Mesenchymal stem cell (in vitro differentiated cells and primary cell): ENCODE measurements at regions not wholly inside any gene's neighbourhood (a gene's known extent, or its start where the extent isn't known, plus 50 kb on each side); places are given as distances from the start of the nearest gene placed in this dataset.

ENCODE experiments used
- DNase-seq: peaks from one replicate; pipeline ENCODE4 v3.0.0-alpha.2; 2013
- H2AFZ ChIP-seq: one replicate; pipeline ENCODE4 v1.6.1; 2013; ENCODE audit warnings: low read depth, mild to moderate bottlenecking, control low read depth, inconsistent platforms, low read length, moderate library complexity
- H2AK5ac ChIP-seq: 2 replicates; pipeline ENCODE4 v1.6.1; 2013; ENCODE audit warnings: low read length, moderate library complexity, mild to moderate bottlenecking, inconsistent platforms; ENCODE audit not compliant: severe bottlenecking
- H2BK120ac ChIP-seq: one replicate; pipeline ENCODE4 v1.6.1; 2013; ENCODE audit warnings: low read depth, mild to moderate bottlenecking, inconsistent platforms, low read length, moderate library complexity
- H2BK12ac ChIP-seq, 2 experiments: one replicate each; pipeline ENCODE4 v1.6.1; 2013; ENCODE audit warnings: inconsistent platforms in 2 of 2, low read length in 2 of 2, mild to moderate bottlenecking in 2 of 2, moderate library complexity in 2 of 2, control low read depth in 1 of 2
- H2BK15ac ChIP-seq: one replicate; pipeline ENCODE4 v1.6.1; 2013; ENCODE audit warnings: mild to moderate bottlenecking, low read depth, inconsistent platforms; ENCODE audit not compliant: poor library complexity, severe bottlenecking
- H2BK5ac ChIP-seq: 2 replicates; pipeline ENCODE4 v1.6.1; 2013; ENCODE audit warnings: low read depth, mild to moderate bottlenecking, low read length, control low read depth, inconsistent platforms; ENCODE audit not compliant: poor library complexity, severe bottlenecking
- H3K14ac ChIP-seq, 2 experiments: one replicate each; pipeline ENCODE4 v1.6.1; 2013; ENCODE audit warnings: inconsistent platforms in 2 of 2, low read length in 2 of 2, control low read depth in 1 of 2, mild to moderate bottlenecking in 1 of 2, moderate library complexity in 1 of 2
- H3K18ac ChIP-seq, 2 experiments: one replicate each; pipeline ENCODE4 v1.6.1; 2013; ENCODE audit warnings: inconsistent platforms in 2 of 2, low read length in 2 of 2, control low read depth in 1 of 2, low read depth in 1 of 2, mild to moderate bottlenecking in 1 of 2
- H3K23ac ChIP-seq, 2 experiments: one replicate each; pipeline ENCODE4 v1.6.1; 2013; ENCODE audit warnings: inconsistent platforms in 2 of 2, low read length in 2 of 2, mild to moderate bottlenecking in 2 of 2, moderate library complexity in 2 of 2, control low read depth in 1 of 2
- H3K27ac ChIP-seq: 2 replicates; pipeline ENCODE4 v1.5.1; 2013; ENCODE audit warnings: mild to moderate bottlenecking, moderate library complexity, low read length, control low read depth, inconsistent platforms; ENCODE audit not compliant: poor library complexity, severe bottlenecking
- H3K27me3 ChIP-seq, 2 experiments: 2 replicates each; pipeline versions ENCODE4 v1.6.1 to v1.7.0; 2013; ENCODE audit warnings: low read length in 2 of 2, mild to moderate bottlenecking in 2 of 2, moderate library complexity in 2 of 2, control low read depth in 1 of 2, inconsistent platforms in 1 of 2; ENCODE audit not compliant: control insufficient read depth in 1 of 2, insufficient read depth in 1 of 2
- H3K36me3 ChIP-seq, 2 experiments: 2 replicates each; pipeline versions ENCODE4 v1.6.1 to v1.7.0; 2013; ENCODE audit warnings: low read length in 2 of 2, control low read depth in 1 of 2, inconsistent platforms in 1 of 2, low read depth in 1 of 2, mild to moderate bottlenecking in 1 of 2; ENCODE audit not compliant: insufficient read depth in 2 of 2, control insufficient read depth in 1 of 2
- H3K4ac ChIP-seq, 2 experiments: one replicate each; pipeline ENCODE4 v1.6.1; 2013; ENCODE audit warnings: inconsistent platforms in 2 of 2, low read length in 2 of 2, mild to moderate bottlenecking in 2 of 2, moderate library complexity in 2 of 2, control low read depth in 1 of 2, low read depth in 1 of 2
- H3K4me1 ChIP-seq: 2 replicates; pipeline ENCODE4 v1.6.1; 2013; ENCODE audit warnings: low read depth, low read length, control low read depth; ENCODE audit not compliant: control insufficient read depth, insufficient read depth
- H3K4me2 ChIP-seq: 2 replicates; pipeline ENCODE4 v1.6.1; 2013; ENCODE audit warnings: low read length, mild to moderate bottlenecking, inconsistent platforms; ENCODE audit not compliant: poor library complexity, severe bottlenecking
- H3K4me3 ChIP-seq, 2 experiments: 2 replicates each; pipeline versions ENCODE4 v1.5.1 to v1.7.0; 2013; ENCODE audit warnings: low read length in 2 of 2, mild to moderate bottlenecking in 2 of 2, control low read depth in 1 of 2, low read depth in 1 of 2; ENCODE audit not compliant: insufficient read depth in 1 of 2
- H3K79me1 ChIP-seq: replicated peaks from 2 replicates; pipeline ENCODE4 v1.6.1; 2013; ENCODE audit warnings: mild to moderate bottlenecking, control low read depth, low read length, inconsistent platforms; ENCODE audit not compliant: poor library complexity, severe bottlenecking
- H3K9ac ChIP-seq: 2 replicates; pipeline ENCODE4 v1.7.0; 2013; ENCODE audit warnings: mild to moderate bottlenecking, low read length, moderate library complexity
- H3K9me3 ChIP-seq: 2 replicates; pipeline ENCODE4 v1.7.0; 2013; ENCODE audit warnings: mild to moderate bottlenecking, low read length; ENCODE audit not compliant: control insufficient read depth
- H4K8ac ChIP-seq: one replicate; pipeline ENCODE4 v1.6.1; 2013; ENCODE audit warnings: inconsistent platforms, mild to moderate bottlenecking, low read length, moderate library complexity
- H4K91ac ChIP-seq: one replicate; pipeline ENCODE4 v1.6.1; 2013; ENCODE audit warnings: mild to moderate bottlenecking, low read length, inconsistent platforms
- WGBS: methylation state at CpG from one replicate; pipeline ENCODE4 v1.1.7; 2013; ENCODE audit warnings: mixed read lengths; 5-methylcytosine and 5-hydroxymethylcytosine counted together

DNA sequence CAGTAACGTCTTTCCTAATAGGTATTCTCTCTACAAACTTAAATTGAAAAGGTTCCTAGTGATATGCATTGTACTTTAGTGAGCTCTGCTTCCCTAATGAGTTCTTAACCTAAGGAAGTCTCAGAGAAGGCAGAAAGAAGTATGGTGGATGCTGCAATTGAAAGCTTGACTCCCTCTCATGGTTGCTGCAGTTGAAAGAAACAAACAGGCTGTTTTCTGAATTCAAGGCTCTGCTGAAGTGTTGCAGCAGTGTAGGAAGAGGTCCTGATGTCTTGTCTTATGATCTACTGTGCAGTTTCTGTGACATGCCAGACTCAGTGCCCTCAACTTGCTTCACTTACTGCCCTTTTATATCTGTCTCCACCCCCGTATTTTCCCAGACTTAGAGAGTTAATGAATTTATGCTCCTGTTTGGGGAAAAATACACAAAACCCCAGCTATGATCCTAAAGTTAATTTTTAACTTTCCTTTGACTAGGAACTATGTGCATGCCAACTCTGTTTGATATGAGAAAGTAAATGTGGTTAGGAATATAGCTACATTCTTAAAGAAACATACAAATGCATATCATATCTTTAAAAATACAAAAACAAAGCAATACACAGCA is 655.3 kb upstream of the FAM98A start:
- Histone ChIP-seq H3K23ac (no peak overlapping the region), H2AK5ac (no peak overlapping the region)

DNA sequence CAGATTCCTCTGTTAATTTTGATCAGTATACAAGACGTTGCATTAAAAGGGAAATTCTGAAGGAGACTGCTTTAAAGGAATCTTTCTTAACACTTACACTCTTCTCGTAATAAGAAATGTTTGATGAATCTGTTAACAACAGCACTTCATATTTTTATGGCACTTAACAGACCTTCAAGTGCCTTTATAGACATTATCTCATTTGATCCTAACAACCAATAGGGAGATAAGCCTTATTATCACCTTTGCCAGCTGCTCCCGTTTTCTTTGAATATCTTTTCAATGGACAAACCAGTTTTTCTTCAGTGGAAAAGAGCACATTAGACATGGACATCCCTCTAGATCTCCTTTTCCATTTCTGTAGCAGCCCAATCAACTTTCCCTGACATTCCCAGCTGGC is 653.0 kb upstream of the FAM98A start:
- no peak overlapping the region for H3K4me2 ChIP-seq
- no peak overlapping the region for H3K18ac ChIP-seq
- DNase-seq: no peak

More for the DNA sequence above, 655.3 kb upstream of the FAM98A start:
- H3K36me3 ChIP-seq: no peaks in the 10 kb centered on the region
- peak overlapping the region; percentile 89 for H3K27ac ChIP-seq
- no peak overlapping the region for H3K9ac ChIP-seq
- no peak overlapping the region for H3K4ac ChIP-seq
- H2BK12ac ChIP-seq: no peak overlapping the region
- WGBS: 40% methylated on average over 1 of the region's 2 CpGs
- H2BK5ac ChIP-seq: peak overlapping the region; percentile 54
- no peak overlapping the region for H3K14ac ChIP-seq
- no peak overlapping the region for H2AFZ ChIP-seq
- no peak overlapping the region for H4K8ac ChIP-seq
- H3K18ac ChIP-seq: no peak overlapping the region
- H4K91ac ChIP-seq: no peak overlapping the region
- no peak overlapping the region for H2BK120ac ChIP-seq
- peak overlapping the region; percentile 17 for H3K4me2 ChIP-seq
- H3K4me3 ChIP-seq: no peak overlapping the region
- no peaks in the 10 kb centered on the region for H3K27me3 ChIP-seq
- no peaks in the 10 kb centered on the region for H3K4me1 ChIP-seq
- no peaks in the 10 kb centered on the region for H3K9me3 ChIP-seq
- DNase-seq: no peak
- no peaks in the 10 kb centered on the region for H3K79me1 ChIP-seq
- no peak overlapping the region for H2BK15ac ChIP-seq

DNA sequence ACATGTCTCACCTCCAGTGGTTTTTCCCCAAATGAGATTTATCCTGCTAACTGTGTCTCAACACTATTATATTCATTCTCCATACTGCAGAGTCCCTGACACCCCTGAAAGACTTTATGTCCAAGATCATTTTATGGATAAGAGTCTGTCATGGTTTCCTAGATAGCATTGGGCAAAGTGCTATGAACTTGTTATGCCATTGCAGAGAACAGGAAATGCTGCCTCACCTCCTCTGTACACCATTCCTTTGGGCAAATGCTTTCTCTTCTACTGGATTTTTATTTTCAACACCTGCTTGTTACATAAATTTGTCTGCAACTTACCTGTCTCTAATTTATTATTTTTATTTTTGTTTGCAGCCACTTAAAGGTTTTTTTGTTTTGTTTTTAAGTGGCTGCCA is 652.5 kb upstream of the FAM98A start:
- Histone ChIP-seq H3K9me3 (no peaks in the 10 kb centered on the region), H3K79me1 (no peaks in the 10 kb centered on the region), H2AFZ (no peak overlapping the region), H3K14ac (no peak overlapping the region), H3K9ac (no peak overlapping the region), H3K27ac (no peak overlapping the region), H4K8ac (no peak overlapping the region), H3K23ac (no peak overlapping the region), H2BK12ac (no peak overlapping the region), H4K91ac (no peak overlapping the region), H3K36me3 (no peaks in the 10 kb centered on the region), H2BK15ac (no peak overlapping the region), H3K18ac (no peak overlapping the region), H2AK5ac (peak overlapping the region; percentile 56), H2BK5ac (no peak overlapping the region), H3K4me3 (no peak overlapping the region), H2BK120ac (no peak overlapping the region), H3K4ac (no peak overlapping the region), H3K4me1 (no peaks in the 10 kb centered on the region), H3K27me3 (no peaks in the 10 kb centered on the region), H3K4me2 (no peak overlapping the region)
- no peak for DNase-seq

More for the DNA sequence above, 653.0 kb upstream of the FAM98A start:
- Histone ChIP-seq H3K4me3 (no peak overlapping the region), H3K4ac (no peak overlapping the region), H3K14ac (no peak overlapping the region), H2AFZ (no peak overlapping the region), H3K9me3 (no peaks in the 10 kb centered on the region), H3K23ac (no peak overlapping the region), H3K27ac (no peak overlapping the region), H3K79me1 (no peaks in the 10 kb centered on the region), H2BK15ac (no peak overlapping the region), H2AK5ac (no peak overlapping the region), H3K27me3 (no peaks in the 10 kb centered on the region), H4K8ac (no peak overlapping the region), H2BK12ac (no peak overlapping the region), H3K36me3 (no peaks in the 10 kb centered on the region), H3K9ac (no peak overlapping the region), H3K4me1 (no peaks in the 10 kb centered on the region), H4K91ac (no peak overlapping the region), H2BK120ac (no peak overlapping the region), H2BK5ac (no peak overlapping the region)
- WGBS: 59% methylated on average over 3 of the region's 3 CpGs

DNA sequence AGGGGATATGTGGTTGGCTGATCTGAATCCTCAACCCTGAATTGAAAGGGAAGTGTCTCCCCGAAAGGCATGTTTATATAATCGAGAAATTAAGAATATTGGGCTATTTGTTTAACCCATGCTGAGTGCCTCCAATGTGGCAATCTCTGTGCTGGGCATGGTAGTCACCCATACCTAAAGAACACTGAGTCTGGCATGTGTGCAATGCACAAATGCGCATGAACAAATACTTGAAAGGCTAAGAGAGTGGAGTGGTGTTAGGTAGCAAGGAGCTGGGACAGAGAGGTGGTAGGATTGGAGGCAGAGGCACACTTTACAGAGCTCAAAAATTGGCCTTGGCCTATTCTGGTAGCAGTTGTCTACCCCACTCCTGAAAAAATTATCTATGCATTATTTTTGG is 645.1 kb upstream of the FAM98A start:
- Histone ChIP-seq H2BK120ac (no peak overlapping the region), H3K9me3 (peaks cover 4% of the 10 kb centered on the region), H3K27me3 (no peaks in the 10 kb centered on the region), H3K4me2 (no peak overlapping the region), H2BK12ac (no peak overlapping the region), H4K91ac (no peak overlapping the region), H4K8ac (no peak overlapping the region), H3K4ac (no peak overlapping the region), H3K18ac (no peak overlapping the region), H3K14ac (no peak overlapping the region), H2BK15ac (no peak overlapping the region), H3K27ac (no peak overlapping the region), H2AK5ac (peak overlapping the region; percentile 47), H3K23ac (no peak overlapping the region), H3K4me3 (no peak overlapping the region), H2AFZ (no peak overlapping the region), H3K9ac (no peak overlapping the region), H3K36me3 (no peaks in the 10 kb centered on the region), H2BK5ac (no peak overlapping the region), H3K79me1 (no peaks in the 10 kb centered on the region), H3K4me1 (peaks cover 5% of the 10 kb centered on the region)
- 82% methylated on average over 3 of the region's 3 CpGs for WGBS
- no peak for DNase-seq
